ENCODE measurements at regions not wholly inside any gene's neighbourhood (a gene's known extent, or its start where the extent isn't known, plus 50 kb on each side); places are given as distances from the start of the nearest gene placed in this dataset.

GRCh38 chr5:61966296-61966955 lies 339.6 kb upstream of the KIF2A start:
- TF ChIP-seq CTCF (IDR thresholded peaks at IDR 0.05) = no peak
- TF ChIP-seq POLR2A (IDR thresholded peaks at IDR 0.05) = no peak

All from vagina (tissue), 2 donors.